ENCODE measurements at regions not wholly inside any gene's neighbourhood (a gene's known extent, or its start where the extent isn't known, plus 50 kb on each side); places are given as distances from the start of the nearest gene placed in this dataset.
"Not testable (repeated sequence)": the region's sequence is repeated elsewhere in the genome, so short reads cannot be mapped to it uniquely, and the experiment has no call there.

GRCh38 chr4:149911354-149911753 is 95.7 kb upstream of the IQCM start:
- Histone ChIP-seq H2AK5ac (ENCODE audit: low read length, severe bottlenecking) (no peak overlapping the region), H2BK5ac (ENCODE audit: low read depth, low read length, poor library complexity, severe bottlenecking) (no peak overlapping the region)
- 93% methylated on average over 5 of the region's 5 CpGs for WGBS

GRCh38 chr4:149912000-149912399 is 96.4 kb upstream of the IQCM start:
- Histone ChIP-seq H2AK5ac (ENCODE audit: low read length, severe bottlenecking) (no peak overlapping the region), H2BK15ac (ENCODE audit: low read depth, poor library complexity, severe bottlenecking) (no peak overlapping the region), H2BK5ac (ENCODE audit: low read depth, low read length, poor library complexity, severe bottlenecking) (no peak overlapping the region), H3K79me1 (replicated peaks; ENCODE audit: low read length, poor library complexity, severe bottlenecking) (no peaks in the 10 kb centered on the region), H4K91ac (ENCODE audit: low read length) (no peak overlapping the region), H2BK12ac (ENCODE audit: low read length in 2 of 2) (no peak overlapping the region), H3K4me1 (ENCODE audit: control insufficient read depth, insufficient read depth, low read depth, low read length) (peaks cover 2% of the 10 kb centered on the region), H3K27me3 (ENCODE audit: control insufficient read depth in 1 of 2, insufficient read depth in 1 of 2, low read length in 2 of 2) (no peaks in the 10 kb centered on the region), H2AFZ (ENCODE audit: low read depth, low read length) (no peak overlapping the region), H3K4ac (ENCODE audit: low read depth in 1 of 2, low read length in 2 of 2) (no peak overlapping the region), H3K18ac (ENCODE audit: low read depth in 1 of 2, low read length in 2 of 2) (no peak overlapping the region), H3K9ac (ENCODE audit: low read length) (no peak overlapping the region), H3K4me3 (ENCODE audit: insufficient read depth in 1 of 2, low read depth in 1 of 2, low read length in 2 of 2) (no peak overlapping the region), H3K36me3 (ENCODE audit: control insufficient read depth in 1 of 2, insufficient read depth in 2 of 2, low read depth in 1 of 2, low read length in 2 of 2) (no peaks in the 10 kb centered on the region), H3K14ac (ENCODE audit: low read length in 2 of 2) (no peak overlapping the region), H3K23ac (ENCODE audit: low read length in 2 of 2) (no peak overlapping the region), H3K4me2 (ENCODE audit: low read length, poor library complexity, severe bottlenecking) (no peak overlapping the region), H3K27ac (ENCODE audit: low read length, poor library complexity, severe bottlenecking) (no peak overlapping the region), H3K9me3 (ENCODE audit: control insufficient read depth, low read length) (no peaks in the 10 kb centered on the region), H4K8ac (ENCODE audit: low read length) (no peak overlapping the region), H2BK120ac (ENCODE audit: low read depth, low read length) (no peak overlapping the region)
- WGBS: 100% methylated on average over 1 of the region's 3 CpGs
- no peak for DNase-seq

More at GRCh38 chr4:149911354-149911753, 95.7 kb upstream of the IQCM start:
- no peak overlapping the region for H3K14ac ChIP-seq (ENCODE audit: low read length in 2 of 2)
- no peak overlapping the region for H2BK12ac ChIP-seq (ENCODE audit: low read length in 2 of 2)
- DNase-seq: no peak
- no peak overlapping the region for H3K4ac ChIP-seq (ENCODE audit: low read depth in 1 of 2, low read length in 2 of 2)
- H3K4me1 ChIP-seq (ENCODE audit: control insufficient read depth, insufficient read depth, low read depth, low read length): peaks cover 2% of the 10 kb centered on the region
- no peak overlapping the region for H2BK15ac ChIP-seq (ENCODE audit: low read depth, poor library complexity, severe bottlenecking)
- no peaks in the 10 kb centered on the region for H3K36me3 ChIP-seq (ENCODE audit: control insufficient read depth in 1 of 2, insufficient read depth in 2 of 2, low read depth in 1 of 2, low read length in 2 of 2)
- H3K23ac ChIP-seq (ENCODE audit: low read length in 2 of 2): no peak overlapping the region
- H3K27ac ChIP-seq (ENCODE audit: low read length, poor library complexity, severe bottlenecking): no peak overlapping the region
- no peak overlapping the region for H2BK120ac ChIP-seq (ENCODE audit: low read depth, low read length)
- no peak overlapping the region for H4K8ac ChIP-seq (ENCODE audit: low read length)
- no peaks in the 10 kb centered on the region for H3K27me3 ChIP-seq (ENCODE audit: control insufficient read depth in 1 of 2, insufficient read depth in 1 of 2, low read length in 2 of 2)
- H2AFZ ChIP-seq (ENCODE audit: low read depth, low read length): no peak overlapping the region
- no peak overlapping the region for H3K4me2 ChIP-seq (ENCODE audit: low read length, poor library complexity, severe bottlenecking)
- no peak overlapping the region for H3K9ac ChIP-seq (ENCODE audit: low read length)
- H4K91ac ChIP-seq (ENCODE audit: low read length): no peak overlapping the region
- H3K18ac ChIP-seq (ENCODE audit: low read depth in 1 of 2, low read length in 2 of 2): no peak overlapping the region
- H3K4me3 ChIP-seq (ENCODE audit: insufficient read depth in 1 of 2, low read depth in 1 of 2, low read length in 2 of 2): no peak overlapping the region
- H3K9me3 ChIP-seq (ENCODE audit: control insufficient read depth, low read length): no peaks in the 10 kb centered on the region
- H3K79me1 ChIP-seq (replicated peaks; ENCODE audit: low read length, poor library complexity, severe bottlenecking): no peaks in the 10 kb centered on the region

GRCh38 chr4:149914119-149915115 is 98.8 kb upstream of the IQCM start:
- Histone ChIP-seq H3K27ac (ENCODE audit: low read length, poor library complexity, severe bottlenecking) (no peak overlapping the region), H2AFZ (ENCODE audit: low read depth, low read length) (no peak overlapping the region), H3K18ac (ENCODE audit: low read depth in 1 of 2, low read length in 2 of 2) (no peak overlapping the region), H2BK120ac (ENCODE audit: low read depth, low read length) (no peak overlapping the region), H3K14ac (ENCODE audit: low read length in 2 of 2) (no peak overlapping the region), H3K27me3 (ENCODE audit: control insufficient read depth in 1 of 2, insufficient read depth in 1 of 2, low read length in 2 of 2) (no peaks in the 10 kb centered on the region), H4K8ac (ENCODE audit: low read length) (no peak overlapping the region), H3K23ac (ENCODE audit: low read length in 2 of 2) (no peak overlapping the region), H2BK15ac (ENCODE audit: low read depth, poor library complexity, severe bottlenecking) (no peak overlapping the region), H3K4me1 (ENCODE audit: control insufficient read depth, insufficient read depth, low read depth, low read length) (peaks cover 2% of the 10 kb centered on the region), H2BK12ac (ENCODE audit: low read length in 2 of 2) (no peak overlapping the region), H2BK5ac (ENCODE audit: low read depth, low read length, poor library complexity, severe bottlenecking) (no peak overlapping the region), H3K9ac (ENCODE audit: low read length) (no peak overlapping the region), H4K91ac (ENCODE audit: low read length) (no peak overlapping the region), H3K36me3 (ENCODE audit: control insufficient read depth in 1 of 2, insufficient read depth in 2 of 2, low read depth in 1 of 2, low read length in 2 of 2) (no peaks in the 10 kb centered on the region), H3K9me3 (ENCODE audit: control insufficient read depth, low read length) (no peaks in the 10 kb centered on the region), H3K4me3 (ENCODE audit: insufficient read depth in 1 of 2, low read depth in 1 of 2, low read length in 2 of 2) (no peak overlapping the region), H3K4ac (ENCODE audit: low read depth in 1 of 2, low read length in 2 of 2) (no peak overlapping the region), H2AK5ac (ENCODE audit: low read length, severe bottlenecking) (no peak overlapping the region), H3K4me2 (ENCODE audit: low read length, poor library complexity, severe bottlenecking) (no peak overlapping the region), H3K79me1 (replicated peaks; ENCODE audit: low read length, poor library complexity, severe bottlenecking) (no peaks in the 10 kb centered on the region)
- peak; percentile 71 for DNase-seq
- WGBS: 61% methylated on average over 4 of the region's 7 CpGs

- WGBS: 91% methylated on average over 11 of the region's 15 CpGs
- not testable (repeated sequence) for H3K9me3 ChIP-seq (ENCODE audit: control insufficient read depth, low read length); H2AK5ac ChIP-seq (ENCODE audit: low read length, severe bottlenecking); H2BK15ac ChIP-seq (ENCODE audit: low read depth, poor library complexity, severe bottlenecking); H3K79me1 ChIP-seq (replicated peaks; ENCODE audit: low read length, poor library complexity, severe bottlenecking); H3K27me3 ChIP-seq (ENCODE audit: control insufficient read depth in 1 of 2, insufficient read depth in 1 of 2, low read length in 2 of 2); H2BK12ac ChIP-seq (ENCODE audit: low read length in 2 of 2); H3K4me2 ChIP-seq (ENCODE audit: low read length, poor library complexity, severe bottlenecking); H2AFZ ChIP-seq (ENCODE audit: low read depth, low read length); H3K27ac ChIP-seq (ENCODE audit: low read length, poor library complexity, severe bottlenecking); H4K8ac ChIP-seq (ENCODE audit: low read length); H3K14ac ChIP-seq (ENCODE audit: low read length in 2 of 2); H3K4me3 ChIP-seq (ENCODE audit: insufficient read depth in 1 of 2, low read depth in 1 of 2, low read length in 2 of 2); H3K18ac ChIP-seq (ENCODE audit: low read depth in 1 of 2, low read length in 2 of 2); H3K23ac ChIP-seq (ENCODE audit: low read length in 2 of 2); H3K4ac ChIP-seq (ENCODE audit: low read depth in 1 of 2, low read length in 2 of 2); H2BK5ac ChIP-seq (ENCODE audit: low read depth, low read length, poor library complexity, severe bottlenecking); H3K36me3 ChIP-seq (ENCODE audit: control insufficient read depth in 1 of 2, insufficient read depth in 2 of 2, low read depth in 1 of 2, low read length in 2 of 2); DNase-seq; H3K9ac ChIP-seq (ENCODE audit: low read length); H3K4me1 ChIP-seq (ENCODE audit: control insufficient read depth, insufficient read depth, low read depth, low read length); H2BK120ac ChIP-seq (ENCODE audit: low read depth, low read length); H4K91ac ChIP-seq (ENCODE audit: low read length)
Observed at GRCh38 chr4:149915735-149916134, 100.1 kb upstream of the IQCM start.
